ENCODE measurements at regions not wholly inside any gene's neighbourhood (a gene's known extent, or its start where the extent isn't known, plus 50 kb on each side); places are given as distances from the start of the nearest gene placed in this dataset.

- no peak for DNase-seq (ENCODE audit: low spot score)
These were observed 130.1 kb upstream of the INHBA start for GRCh38 chr7:41832941-41833340.

- no peak for DNase-seq (ENCODE audit: low spot score)
These were observed 127.4 kb upstream of the INHBA start for GRCh38 chr7:41830271-41830670.

GRCh38 chr7:41828911-41829310 is 126.0 kb upstream of the INHBA start:
- no peak for DNase-seq (ENCODE audit: low spot score)

GRCh38 chr7:41826641-41827040 is 123.8 kb upstream of the INHBA start:
- no peak for DNase-seq (ENCODE audit: low spot score)

- no peak for DNase-seq (ENCODE audit: low spot score)
These were observed 123.1 kb upstream of the INHBA start for GRCh38 chr7:41825927-41826480.

- no peak for DNase-seq (ENCODE audit: low spot score)
These were observed 121.4 kb upstream of the INHBA start for GRCh38 chr7:41824284-41824683.

- no peak for DNase-seq (ENCODE audit: low spot score)
These were observed 119.4 kb upstream of the INHBA start for GRCh38 chr7:41822259-41822817.

- DNase-seq (ENCODE audit: low spot score): no peak
These were observed 118.8 kb upstream of the INHBA start for GRCh38 chr7:41821521-41822213.

GRCh38 chr7:41820111-41820671 is 117.3 kb upstream of the INHBA start:
- no peak for DNase-seq (ENCODE audit: low spot score)

GRCh38 chr7:41819645-41820044 is 116.8 kb upstream of the INHBA start:
- no peak for DNase-seq (ENCODE audit: low spot score)

GRCh38 chr7:41818765-41819398 is 116.0 kb upstream of the INHBA start:
- no peak for DNase-seq (ENCODE audit: low spot score)

- no peak for DNase-seq (ENCODE audit: low spot score)
These were observed 114.5 kb upstream of the INHBA start for GRCh38 chr7:41817386-41817785.

GRCh38 chr7:41816111-41816510 is 113.2 kb upstream of the INHBA start:
- peak; percentile 28 for DNase-seq (ENCODE audit: low spot score)

- DNase-seq (ENCODE audit: low spot score): no peak
These were observed 112.0 kb upstream of the INHBA start for GRCh38 chr7:41814888-41815287.

- no peak for DNase-seq (ENCODE audit: low spot score)
These were observed 110.4 kb upstream of the INHBA start for GRCh38 chr7:41813286-41813685.

- DNase-seq (ENCODE audit: low spot score): no peak
These were observed 109.1 kb upstream of the INHBA start for GRCh38 chr7:41811941-41812340.

GRCh38 chr7:41809940-41810576 is 107.2 kb upstream of the INHBA start:
- no peak for DNase-seq (ENCODE audit: low spot score)

- DNase-seq (ENCODE audit: low spot score): no peak
These were observed 106.6 kb upstream of the INHBA start for GRCh38 chr7:41809529-41809939.

GRCh38 chr7:41809116-41809515 is 106.2 kb upstream of the INHBA start:
- no peak for DNase-seq (ENCODE audit: low spot score)

GRCh38 chr7:41808541-41808940 is 105.7 kb upstream of the INHBA start:
- DNase-seq (ENCODE audit: low spot score): no peak

- no peak for DNase-seq (ENCODE audit: low spot score)
These were observed 100.7 kb upstream of the INHBA start for GRCh38 chr7:41803569-41803968.

- no peak for DNase-seq (ENCODE audit: low spot score)
These were observed 93.4 kb upstream of the INHBA start for GRCh38 chr7:41796331-41796730.
